Fibroblast of gingiva (primary cell): ENCODE measurements at regions not wholly inside any gene's neighbourhood (a gene's known extent, or its start where the extent isn't known, plus 50 kb on each side); places are given as distances from the start of the nearest gene placed in this dataset.

Experiments used
- DNase-seq: peaks from one replicate; pipeline ENCODE4 v3.0.0-alpha.2; 2011; ENCODE audit warnings: low read depth

- no peak for DNase-seq
Observed at GRCh38 chr3:21801631-21802030, 50.6 kb upstream of the ZNF385D start.

GRCh38 chr3:21803604-21804003 is 52.6 kb upstream of the ZNF385D start:
- DNase-seq = no peak

GRCh38 chr3:21804330-21804729 is 53.3 kb upstream of the ZNF385D start:
- no peak for DNase-seq

DNA sequence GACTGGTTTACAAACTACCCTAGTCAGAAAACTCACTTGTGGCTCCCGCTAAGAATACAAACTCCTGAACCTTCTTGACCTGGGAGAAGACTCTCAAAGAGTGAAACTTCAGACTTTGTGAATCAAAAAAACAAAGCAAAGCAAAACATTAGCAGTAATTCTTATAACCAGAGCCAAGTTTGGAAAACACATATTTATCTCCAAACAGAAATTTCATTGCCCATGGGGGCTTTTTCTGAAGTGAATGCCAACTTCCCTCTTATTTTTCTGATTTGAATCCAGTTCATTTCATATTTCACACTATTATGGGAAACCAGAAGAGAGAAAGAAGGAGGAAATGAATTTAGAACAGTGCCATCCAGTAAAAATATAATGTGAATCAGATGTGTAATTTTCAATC is 55.7 kb upstream of the ZNF385D start:
- DNase-seq = no peak

GRCh38 chr3:21825684-21826083 is 74.7 kb upstream of the ZNF385D start:
- DNase-seq = no peak

DNA sequence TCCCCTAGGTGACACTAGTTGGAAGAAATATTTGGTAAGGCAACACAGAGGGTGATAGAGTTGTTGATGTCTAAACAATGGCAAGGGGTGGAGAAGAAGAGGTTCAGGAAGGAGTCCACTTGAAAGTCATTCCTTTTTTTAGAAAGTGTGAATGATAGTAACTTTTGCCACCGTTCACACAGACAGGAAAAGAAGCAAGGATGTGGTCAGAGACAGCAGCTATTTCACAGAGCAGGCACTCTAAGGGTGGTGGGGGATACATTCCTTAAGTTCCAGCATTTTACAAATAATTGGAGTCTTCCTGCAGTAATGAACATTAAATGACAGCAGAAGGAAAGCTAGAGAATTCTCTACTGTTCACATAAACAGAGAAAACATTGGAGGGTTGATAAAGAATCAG is 75.4 kb upstream of the ZNF385D start:
- DNase-seq = no peak

GRCh38 chr3:21830541-21830940 is 79.5 kb upstream of the ZNF385D start:
- no peak for DNase-seq

- peak; percentile 34 for DNase-seq
Observed at GRCh38 chr3:21835264-21835663, 84.3 kb upstream of the ZNF385D start.

- no peak for DNase-seq
Observed at GRCh38 chr3:21836227-21836626, 85.2 kb upstream of the ZNF385D start.

DNA sequence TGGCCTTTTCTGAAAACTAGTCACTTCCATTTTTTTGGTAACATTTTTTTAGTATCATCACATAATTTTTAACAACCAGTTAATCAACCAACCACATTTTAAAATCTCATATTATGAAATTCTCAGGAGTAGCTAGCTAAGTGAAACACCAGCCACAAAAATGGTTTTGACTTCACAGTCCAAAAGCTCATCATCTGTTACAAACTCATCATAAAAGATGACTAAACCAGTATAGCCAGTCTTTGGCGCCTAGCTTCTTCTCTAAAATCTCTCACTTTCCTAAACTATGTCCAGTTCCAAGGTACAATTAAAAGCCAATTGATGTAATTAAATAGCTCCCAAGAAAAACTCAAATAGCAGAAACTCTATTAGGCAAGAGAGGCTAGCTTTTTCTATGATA is 88.2 kb upstream of the ZNF385D start:
- DNase-seq = no peak

- peak; percentile 90 for DNase-seq
Observed at GRCh38 chr3:21839592-21839991, 88.6 kb upstream of the ZNF385D start.

GRCh38 chr3:21847005-21847404 is 96.0 kb upstream of the ZNF385D start:
- DNase-seq = no peak

DNA sequence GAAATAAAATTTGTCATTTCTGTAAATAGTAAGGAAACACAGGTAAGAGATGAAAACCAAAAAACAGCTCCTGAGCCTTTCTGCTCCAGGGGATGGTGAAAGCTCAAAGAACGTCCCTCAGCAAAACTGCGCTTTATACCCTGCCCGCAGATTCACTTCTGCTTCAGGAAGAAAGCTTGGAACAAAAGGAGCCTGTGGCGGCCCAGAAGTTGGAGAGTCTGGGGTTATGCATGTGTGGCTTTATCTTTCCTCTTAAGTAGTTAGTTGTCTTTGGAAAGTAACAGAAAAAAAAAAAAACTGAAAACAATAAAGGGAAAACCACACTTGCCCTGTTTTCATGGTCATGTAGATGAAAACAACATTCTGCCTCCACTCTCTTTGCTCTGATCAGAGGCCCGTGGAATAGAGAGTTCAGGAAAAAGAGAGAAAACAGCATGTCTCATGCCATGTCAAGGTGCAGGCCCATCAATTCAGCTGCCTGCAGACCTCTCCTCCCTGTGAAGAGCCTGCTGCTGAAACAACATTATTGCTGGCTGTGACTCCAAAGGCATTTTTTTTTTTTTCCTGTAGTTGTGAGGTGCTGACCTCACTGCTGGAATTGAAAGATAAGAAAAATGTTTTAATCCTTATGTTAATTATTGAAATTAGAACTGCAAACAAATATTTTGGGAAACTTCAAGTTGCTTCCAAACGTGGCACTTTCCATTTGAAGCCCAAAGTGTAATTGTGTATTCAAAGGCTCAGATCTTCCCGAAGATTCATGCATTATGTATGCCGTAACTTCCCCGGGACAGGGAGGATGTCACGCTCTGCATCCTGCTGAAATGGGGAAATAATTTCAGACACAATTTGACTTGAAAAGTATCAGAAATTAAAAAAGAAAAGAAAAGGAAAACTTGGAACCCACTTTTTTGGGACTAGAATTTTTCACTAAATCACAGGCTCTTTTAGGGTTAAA is 108.4 kb upstream of the ZNF385D start:
- DNase-seq = no peak

DNA sequence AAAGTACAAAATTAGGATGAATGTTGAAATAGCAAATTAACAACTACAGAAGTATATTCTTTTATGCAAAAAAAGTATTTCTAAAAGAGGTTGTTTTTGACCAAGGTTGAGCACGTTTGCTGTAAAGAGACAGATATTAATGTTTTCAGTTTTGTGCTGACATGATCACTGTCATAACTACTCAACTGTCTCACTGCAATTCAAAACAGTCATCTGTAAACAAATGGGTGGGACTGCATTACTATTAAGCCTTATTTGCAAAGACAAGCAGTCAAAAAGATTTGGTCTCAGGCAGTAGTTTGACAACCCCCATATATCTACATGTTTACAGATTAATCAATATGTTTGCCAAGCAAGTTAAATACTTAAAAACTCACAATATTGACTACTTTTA is 109.1 kb upstream of the ZNF385D start:
- DNase-seq = no peak

DNA sequence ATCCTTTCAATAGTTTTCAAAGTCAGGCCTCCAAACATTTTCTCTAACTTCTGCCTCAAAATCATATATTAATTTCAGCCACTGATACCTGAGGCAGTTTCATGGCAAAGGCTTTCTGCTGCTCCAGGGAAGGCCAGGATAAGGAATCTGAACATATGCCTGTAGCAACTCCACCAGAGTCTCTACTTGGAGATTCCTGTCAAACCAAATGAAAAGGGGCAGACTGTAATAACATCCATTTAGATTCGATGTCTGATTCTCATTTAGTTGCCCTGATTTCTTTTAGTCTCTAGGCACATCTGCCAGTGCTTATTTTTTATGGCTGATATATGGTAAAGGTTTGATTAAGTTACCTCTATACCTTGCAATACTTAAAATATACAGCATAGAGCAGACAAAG is 109.6 kb upstream of the ZNF385D start:
- no peak for DNase-seq

- no peak for DNase-seq
Observed at GRCh38 chr3:21876782-21877181, 125.8 kb upstream of the ZNF385D start.

- DNase-seq = no peak
Observed at GRCh38 chr3:21877214-21877754, 126.3 kb upstream of the ZNF385D start.

DNA sequence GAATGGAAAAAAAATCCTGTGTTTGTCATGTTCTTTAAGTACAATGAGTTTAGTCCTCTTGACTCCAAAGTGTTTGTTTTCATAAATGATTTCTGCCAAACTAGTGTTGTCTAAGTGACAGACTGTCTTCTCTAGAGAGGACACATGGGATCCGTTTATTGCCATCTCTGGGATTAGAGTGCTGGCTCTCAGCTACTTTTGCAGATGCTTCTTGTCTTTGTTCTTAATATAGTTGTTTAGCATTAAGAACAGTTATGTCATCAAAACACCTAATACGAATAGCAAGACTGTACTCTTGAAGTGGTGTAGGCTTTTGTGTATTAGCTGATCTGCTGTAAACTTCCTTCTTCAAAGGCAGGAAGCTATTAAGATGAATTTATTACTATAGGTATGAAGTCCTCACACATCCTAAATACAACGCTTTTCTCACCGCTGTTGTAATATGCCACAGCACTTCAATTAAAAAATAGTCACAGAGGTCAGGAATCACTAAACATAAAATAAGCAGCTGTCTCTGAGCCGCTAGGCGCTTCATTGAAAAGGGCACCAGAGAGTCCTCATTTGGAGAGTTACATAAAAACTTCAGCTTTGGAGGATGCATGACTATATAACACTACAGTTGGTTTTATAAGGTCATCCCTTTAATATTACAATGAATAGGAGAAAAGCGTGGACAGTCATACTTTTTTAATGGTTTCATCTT is 128.3 kb upstream of the ZNF385D start:
- DNase-seq = no peak

GRCh38 chr3:21888656-21889055 is 137.6 kb upstream of the ZNF385D start:
- DNase-seq = no peak

GRCh38 chr3:21889166-21889565 is 138.2 kb upstream of the ZNF385D start:
- DNase-seq = no peak

- DNase-seq = no peak
Observed at GRCh38 chr3:21892104-21892503, 141.1 kb upstream of the ZNF385D start.

DNA sequence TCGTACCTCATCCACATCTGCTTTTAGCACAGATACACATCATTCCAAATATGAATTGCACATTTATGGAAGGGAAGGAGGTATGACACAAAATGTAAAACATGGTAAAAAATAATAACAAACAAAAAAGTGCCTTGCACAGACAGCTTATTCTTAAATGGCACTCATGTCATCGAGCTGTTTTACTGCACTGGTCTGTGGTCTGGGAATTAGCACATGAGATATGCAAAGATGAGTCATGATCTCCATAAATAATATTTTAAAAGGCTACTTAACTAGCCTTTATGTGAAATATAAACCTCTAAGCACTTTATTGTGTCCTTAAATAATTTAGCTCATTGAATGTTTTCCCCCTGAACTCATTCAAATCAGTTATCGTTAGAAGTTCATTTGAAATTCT is 142.2 kb upstream of the ZNF385D start:
- DNase-seq = peak; percentile 11
